ENCODE measurements at regions not wholly inside any gene's neighbourhood (a gene's known extent, or its start where the extent isn't known, plus 50 kb on each side); places are given as distances from the start of the nearest gene placed in this dataset.

- no peak for TF ChIP-seq CTCF (IDR thresholded peaks at IDR 0.05 in 8 of 11, conservative IDR thresholded peaks at IDR 0.05 in 3 of 11)
- no peak for TF ChIP-seq POLR2AphosphoS5 (IDR thresholded peaks at IDR 0.05)
- TF ChIP-seq POLR2A (IDR thresholded peaks at IDR 0.05): no peak
- Histone ChIP-seq H3K27ac (no peak overlapping the region), H3K27me3 (replicated peaks in 1 of 7) (no peaks in the 10 kb centered on the region), H3K9me3 (no peaks in the 10 kb centered on the region), H3K36me3 (no peaks in the 10 kb centered on the region), H3K4me1 (no peaks in the 10 kb centered on the region), H3K4me3 (no peak overlapping the region)
- intact Hi-C loops (cut with DNase I; ENCODE audit: low total_unique reads): no loop called here
- no peak for DNase-seq
- WGBS, 5 donors: 53 to 76% (median 63%) methylated on average over 1 of the region's 1 CpG
These were observed 337.6 kb upstream of the SEMA6A start for GRCh38 chr5:116912221-116912620.

GRCh38 chr5:116911074-116911473, 336.5 kb upstream of the SEMA6A start:
- no peak for DNase-seq
- H3K27ac ChIP-seq: no peak overlapping the region
- H3K4me1 ChIP-seq: no peaks in the 10 kb centered on the region
- TF ChIP-seq CTCF (IDR thresholded peaks at IDR 0.05 in 8 of 11, conservative IDR thresholded peaks at IDR 0.05 in 3 of 11) (no peak), POLR2AphosphoS5 (IDR thresholded peaks at IDR 0.05) (no peak), POLR2A (IDR thresholded peaks at IDR 0.05) (no peak)
- H3K36me3 ChIP-seq: no peaks in the 10 kb centered on the region
- no peaks in the 10 kb centered on the region for H3K9me3 ChIP-seq
- H3K4me3 ChIP-seq: no peak overlapping the region
- H3K27me3 ChIP-seq (replicated peaks in 1 of 7): no peaks in the 10 kb centered on the region
- intact Hi-C loops (cut with DNase I; ENCODE audit: low total_unique reads): no loop called here
- WGBS, 5 donors: 92 to 100% (median 97%) methylated on average over 1 of the region's 1 CpG

- Histone ChIP-seq H3K27me3 (replicated peaks in 1 of 7) (no peaks in the 10 kb centered on the region), H3K27ac (no peak overlapping the region), H3K4me3 (no peak overlapping the region), H3K36me3 (no peaks in the 10 kb centered on the region), H3K4me1 (no peaks in the 10 kb centered on the region), H3K9me3 (no peaks in the 10 kb centered on the region)
- TF ChIP-seq POLR2AphosphoS5 (IDR thresholded peaks at IDR 0.05) (no peak), CTCF (IDR thresholded peaks at IDR 0.05 in 8 of 11, conservative IDR thresholded peaks at IDR 0.05 in 3 of 11) (no peak), POLR2A (IDR thresholded peaks at IDR 0.05) (no peak)
- no peak for DNase-seq
- intact Hi-C loops (cut with DNase I; ENCODE audit: low total_unique reads): no loop called here
- 73 to 83% (median 79%) methylated on average over 1 of the region's 1 CpG for WGBS, 5 donors
These were observed 333.9 kb upstream of the SEMA6A start for GRCh38 chr5:116908537-116908936.

GRCh38 chr5:116905885-116906284, 331.3 kb upstream of the SEMA6A start:
- Histone ChIP-seq H3K36me3 (no peaks in the 10 kb centered on the region), H3K9me3 (no peaks in the 10 kb centered on the region), H3K4me1 (no peaks in the 10 kb centered on the region), H3K4me3 (no peak overlapping the region), H3K27me3 (replicated peaks in 1 of 7) (no peaks in the 10 kb centered on the region), H3K27ac (no peak overlapping the region)
- DNase-seq: no peak
- intact Hi-C loops (cut with DNase I; ENCODE audit: low total_unique reads): no loop called here
- TF ChIP-seq POLR2AphosphoS5 (IDR thresholded peaks at IDR 0.05): no peak
- no peak for TF ChIP-seq POLR2A (IDR thresholded peaks at IDR 0.05)
- no peak for TF ChIP-seq CTCF (IDR thresholded peaks at IDR 0.05 in 8 of 11, conservative IDR thresholded peaks at IDR 0.05 in 3 of 11)
- 67 to 85% (median 72%) methylated on average over 3 of the region's 3 CpGs for WGBS, 5 donors

Data from spleen (tissue), 11 donors.